ENCODE measurements at regions not wholly inside any gene's neighbourhood (a gene's known extent, or its start where the extent isn't known, plus 50 kb on each side); places are given as distances from the start of the nearest gene placed in this dataset.
"Not testable (repeated sequence)": the region's sequence is repeated elsewhere in the genome, so short reads cannot be mapped to it uniquely, and the experiment has no call there.

GRCh38 chr5:29568028-29568427 lies 1625.5 kb upstream of the CDH6 start:
- DNase-seq: no peak

- no peak for DNase-seq
Measured at GRCh38 chr5:29561564-29561963, 1631.9 kb upstream of the CDH6 start.

GRCh38 chr5:29550523-29550922 lies 1643.0 kb upstream of the CDH6 start:
- no peak for DNase-seq

GRCh38 chr5:29548262-29548661 lies 1645.2 kb upstream of the CDH6 start:
- DNase-seq: no peak

GRCh38 chr5:29547236-29547865 lies 1646.1 kb upstream of the CDH6 start:
- DNase-seq: no peak

- no peak for DNase-seq
Measured at GRCh38 chr5:29543501-29543900, 1650.0 kb upstream of the CDH6 start.

GRCh38 chr5:29524227-29524626 lies 1669.3 kb upstream of the CDH6 start:
- no peak for DNase-seq

- DNase-seq: no peak
Measured at GRCh38 chr5:29518176-29518575, 1675.3 kb upstream of the CDH6 start.

- no peak for DNase-seq
Measured at GRCh38 chr5:29516224-29516623, 1677.3 kb upstream of the CDH6 start.

GRCh38 chr5:29508131-29508530 lies 1685.4 kb upstream of the CDH6 start:
- no peak for DNase-seq

GRCh38 chr5:29504411-29504810 lies 1689.1 kb upstream of the CDH6 start:
- DNase-seq: no peak

- DNase-seq: no peak
Measured at GRCh38 chr5:29498860-29499259, 1694.6 kb upstream of the CDH6 start.

- DNase-seq: no peak
Measured at GRCh38 chr5:29498412-29498811, 1695.1 kb upstream of the CDH6 start.

- DNase-seq: no peak
Measured at GRCh38 chr5:29485333-29485732, 1708.2 kb upstream of the CDH6 start.

- DNase-seq: no peak
Measured at GRCh38 chr5:29469581-29469980, 1723.9 kb upstream of the CDH6 start.

GRCh38 chr5:29462241-29462640 lies 1731.2 kb upstream of the CDH6 start:
- no peak for DNase-seq

GRCh38 chr5:29460971-29461559 lies 1732.4 kb upstream of the CDH6 start:
- no peak for DNase-seq

GRCh38 chr5:29451004-29451403 lies 1742.5 kb upstream of the CDH6 start:
- not testable (repeated sequence) for DNase-seq

- DNase-seq: no peak
Measured at GRCh38 chr5:29414681-29415080, 1778.8 kb upstream of the CDH6 start.

- no peak for DNase-seq
Measured at GRCh38 chr5:29412979-29413378, 1780.5 kb upstream of the CDH6 start.

- DNase-seq: no peak
Measured at GRCh38 chr5:29402270-29402669, 1791.2 kb upstream of the CDH6 start.

- no peak for DNase-seq
Measured at GRCh38 chr5:29389993-29390392, 1803.5 kb upstream of the CDH6 start.

- no peak for DNase-seq
Measured at GRCh38 chr5:29387384-29387783, 1806.1 kb upstream of the CDH6 start.

GRCh38 chr5:29382780-29383179 lies 1810.7 kb upstream of the CDH6 start:
- DNase-seq: no peak

GRCh38 chr5:29380029-29380428 lies 1813.5 kb upstream of the CDH6 start:
- no peak for DNase-seq
